GM12873 (cell line): ENCODE measurements at regions not wholly inside any gene's neighbourhood (a gene's known extent, or its start where the extent isn't known, plus 50 kb on each side); places are given as distances from the start of the nearest gene placed in this dataset.

Source experiments
- TF ChIP-seq, protein P1 (sequence below): IDR thresholded peaks from 2 replicates; pipeline ENCODE4 v1.5.1; 2012; ENCODE audit warnings: low read depth, mild to moderate bottlenecking, moderate library complexity, low read length, control low read depth; ENCODE audit not compliant: insufficient read depth; ENCODE audit errors: missing control alignments

DNA sequence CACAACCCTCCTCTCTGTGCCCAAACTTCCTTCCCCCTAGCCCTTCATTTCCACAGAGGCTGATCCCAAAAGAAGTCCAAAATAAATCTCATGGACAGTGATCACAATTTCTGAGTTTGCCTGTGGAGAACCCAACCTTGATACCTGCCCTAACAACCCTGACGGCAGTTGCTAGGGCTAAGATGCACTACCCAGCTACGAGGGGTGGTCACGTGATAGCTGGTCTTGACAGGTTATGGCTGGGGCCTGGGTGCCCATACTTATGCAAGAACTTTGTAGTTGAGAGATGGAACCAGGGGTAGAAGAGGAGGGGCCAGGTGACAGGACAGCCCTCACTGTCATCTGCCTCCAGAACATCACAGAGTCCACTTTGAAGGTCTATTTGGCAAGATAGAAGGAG, 147.9 kb downstream of the AKAIN1 start:
- TF ChIP-seq, protein P1, sequence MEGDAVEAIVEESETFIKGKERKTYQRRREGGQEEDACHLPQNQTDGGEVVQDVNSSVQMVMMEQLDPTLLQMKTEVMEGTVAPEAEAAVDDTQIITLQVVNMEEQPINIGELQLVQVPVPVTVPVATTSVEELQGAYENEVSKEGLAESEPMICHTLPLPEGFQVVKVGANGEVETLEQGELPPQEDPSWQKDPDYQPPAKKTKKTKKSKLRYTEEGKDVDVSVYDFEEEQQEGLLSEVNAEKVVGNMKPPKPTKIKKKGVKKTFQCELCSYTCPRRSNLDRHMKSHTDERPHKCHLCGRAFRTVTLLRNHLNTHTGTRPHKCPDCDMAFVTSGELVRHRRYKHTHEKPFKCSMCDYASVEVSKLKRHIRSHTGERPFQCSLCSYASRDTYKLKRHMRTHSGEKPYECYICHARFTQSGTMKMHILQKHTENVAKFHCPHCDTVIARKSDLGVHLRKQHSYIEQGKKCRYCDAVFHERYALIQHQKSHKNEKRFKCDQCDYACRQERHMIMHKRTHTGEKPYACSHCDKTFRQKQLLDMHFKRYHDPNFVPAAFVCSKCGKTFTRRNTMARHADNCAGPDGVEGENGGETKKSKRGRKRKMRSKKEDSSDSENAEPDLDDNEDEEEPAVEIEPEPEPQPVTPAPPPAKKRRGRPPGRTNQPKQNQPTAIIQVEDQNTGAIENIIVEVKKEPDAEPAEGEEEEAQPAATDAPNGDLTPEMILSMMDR = no peak

DNA sequence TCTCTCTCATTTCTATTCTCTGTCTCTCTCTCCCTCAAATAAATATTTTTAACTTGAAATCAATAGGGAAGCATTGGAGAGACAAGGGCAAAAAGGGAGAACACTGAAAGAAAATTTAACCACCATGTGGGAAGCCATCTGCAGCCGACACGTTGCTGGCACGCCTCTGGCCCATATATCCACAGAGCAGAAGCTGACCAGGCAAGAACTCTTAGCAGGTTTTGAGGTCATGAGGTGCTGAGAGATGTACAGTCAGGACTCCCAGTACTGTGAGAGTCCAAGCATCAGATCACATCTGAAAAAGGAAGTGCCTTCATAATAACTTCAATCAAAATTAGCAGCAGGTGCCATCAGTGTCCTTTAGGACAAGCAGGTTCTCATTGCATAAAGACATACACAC, 156.6 kb downstream of the AKAIN1 start:
- TF ChIP-seq, protein P1 = no peak

DNA sequence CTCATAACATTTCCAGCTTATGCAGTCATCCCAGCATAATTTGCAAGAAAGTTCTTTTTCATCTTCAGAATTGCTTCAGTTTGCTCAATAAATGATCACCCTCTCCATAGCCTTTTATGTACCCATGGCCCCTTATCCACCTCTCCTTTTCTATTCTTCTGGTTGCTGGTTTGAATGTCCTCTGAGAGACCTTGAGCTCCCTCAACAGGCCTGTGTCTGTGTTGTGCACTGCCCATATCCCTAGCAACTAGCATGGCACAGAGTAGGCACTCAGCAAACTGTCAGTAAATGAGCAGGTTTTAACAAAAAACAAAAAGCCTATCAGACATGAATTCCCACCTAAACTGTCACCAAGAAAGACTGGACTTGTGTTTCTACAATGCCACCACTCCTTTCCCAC, 160.5 kb downstream of the AKAIN1 start:
- TF ChIP-seq, protein P1 = no peak

DNA sequence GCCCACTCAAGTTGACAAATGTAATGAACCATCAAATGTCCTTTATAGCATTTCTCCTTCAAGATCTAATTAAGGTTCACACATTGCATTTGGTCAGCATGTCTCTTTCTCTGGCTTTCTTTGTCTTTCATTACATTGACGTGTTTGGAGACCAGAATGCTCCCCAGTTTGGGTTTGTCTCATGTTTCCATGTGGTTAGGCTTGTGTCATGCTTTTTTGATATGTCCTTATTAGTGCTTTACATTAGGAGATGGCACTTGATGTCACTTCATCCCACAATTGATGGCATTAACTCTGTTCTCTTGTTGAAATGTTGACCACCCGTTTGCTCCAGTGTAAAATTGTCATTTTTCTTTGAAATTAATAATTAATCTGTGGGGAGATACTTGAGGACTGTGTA, 165.8 kb downstream of the AKAIN1 start:
- TF ChIP-seq, protein P1 = no peak

DNA sequence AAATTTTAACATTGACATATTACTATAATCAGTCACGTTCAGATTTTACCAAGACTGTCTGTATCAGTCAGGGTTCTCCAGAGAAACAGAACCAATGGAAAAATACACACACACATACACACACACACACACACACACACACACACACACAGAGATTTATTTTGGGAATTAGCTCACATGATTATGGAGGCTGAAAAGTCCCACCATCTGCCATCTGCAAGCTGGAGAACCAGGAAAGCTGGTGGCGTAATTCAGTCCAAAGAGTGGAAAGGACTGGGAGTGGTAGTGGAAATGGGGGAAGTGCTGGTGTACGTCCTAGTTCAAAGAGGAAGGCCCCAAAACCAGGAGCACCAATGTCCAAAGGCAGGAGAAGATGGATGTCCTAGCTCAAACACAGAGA, 166.4 kb downstream of the AKAIN1 start:
- TF ChIP-seq, protein P1 = no peak

DNA sequence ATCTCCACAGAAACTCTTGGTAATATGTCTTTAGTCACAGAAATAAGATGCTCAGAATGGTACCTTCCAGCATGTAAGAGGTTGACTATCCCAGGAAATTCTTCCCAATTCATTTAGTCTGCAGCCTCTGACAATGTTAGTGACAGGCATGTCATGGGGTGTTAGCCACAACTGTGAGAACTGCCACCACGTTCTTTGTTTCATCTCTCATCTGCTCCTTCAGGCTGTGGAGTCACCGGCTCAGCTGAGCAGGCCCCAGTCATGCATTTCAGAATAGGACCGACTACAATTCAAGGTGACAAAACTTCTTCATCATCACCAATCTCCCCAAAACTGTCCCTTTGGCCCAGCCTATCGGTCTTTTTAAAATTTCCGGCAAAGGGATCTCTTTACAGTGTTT, 167.5 kb downstream of the AKAIN1 start:
- TF ChIP-seq, protein P1 = no peak

DNA sequence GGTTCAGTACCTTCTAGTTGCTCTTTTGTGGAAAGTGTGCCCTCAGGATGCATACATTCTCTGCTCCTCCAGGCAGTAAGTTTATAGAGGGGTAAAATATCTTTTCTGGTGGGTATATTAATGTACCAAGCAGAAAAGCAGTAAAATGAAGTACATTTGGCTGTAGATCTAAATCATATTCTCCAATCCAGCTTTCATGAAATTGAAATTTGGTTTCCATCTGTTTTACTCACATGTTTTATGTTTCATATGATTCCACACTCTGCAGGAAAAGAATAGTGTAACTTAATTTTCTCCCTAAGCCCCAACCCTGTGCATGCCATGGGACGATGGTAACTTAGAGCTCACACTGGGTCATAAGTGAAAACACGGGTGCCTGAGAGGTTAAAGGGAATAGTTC, 172.3 kb downstream of the AKAIN1 start:
- TF ChIP-seq, protein P1 = no peak
